HUDEP-2 (cell line): ENCODE measurements at regions not wholly inside any gene's neighbourhood (a gene's known extent, or its start where the extent isn't known, plus 50 kb on each side); places are given as distances from the start of the nearest gene placed in this dataset.
A peak's percentile ranks its signal among the peaks of the same experiment; 100 is the strongest.
"Not testable (repeated sequence)": the region's sequence is repeated elsewhere in the genome, so short reads cannot be mapped to it uniquely, and the experiment has no call there.

Experiments used
- DNase-seq, 76 experiments: peaks; one replicate each; lab custom pipeline; 2025; ENCODE audit not compliant: unreplicated experiment in 76 of 76; lab: John Stamatoyannopoulos, UW

- DNase-seq = not testable (repeated sequence)
Measured at GRCh38 chr18:71303743-71304142, 1014.9 kb downstream of the SOCS6 start.

GRCh38 chr18:71301596-71301995 is 1012.8 kb downstream of the SOCS6 start:
- DNase-seq = no peak

GRCh38 chr18:71294201-71294600 is 1005.4 kb downstream of the SOCS6 start:
- not testable (repeated sequence) for DNase-seq

GRCh38 chr18:71293322-71293721 is 1004.5 kb downstream of the SOCS6 start:
- peak in 1 of 76 experiments; percentile 2 for DNase-seq

GRCh38 chr18:71287268-71287667 is 998.4 kb downstream of the SOCS6 start:
- peak in 5 of 76 experiments; percentile 10 to 44 (median 31) for DNase-seq

- no peak for DNase-seq
Measured at GRCh38 chr18:71252351-71252865, 963.6 kb downstream of the SOCS6 start.

- DNase-seq = no peak
Measured at GRCh38 chr18:71250191-71250590, 961.3 kb downstream of the SOCS6 start.

GRCh38 chr18:71249791-71250190 is 960.9 kb downstream of the SOCS6 start:
- no peak for DNase-seq

- DNase-seq = no peak
Measured at GRCh38 chr18:71242981-71243380, 954.1 kb downstream of the SOCS6 start.

- DNase-seq = no peak
Measured at GRCh38 chr18:71238974-71239624, 950.3 kb downstream of the SOCS6 start.

- no peak for DNase-seq
Measured at GRCh38 chr18:71237641-71238040, 948.8 kb downstream of the SOCS6 start.

GRCh38 chr18:71233177-71233576 is 944.3 kb downstream of the SOCS6 start:
- no peak for DNase-seq

GRCh38 chr18:71223486-71223885 is 934.6 kb downstream of the SOCS6 start:
- DNase-seq = no peak

GRCh38 chr18:71221405-71221804 is 932.6 kb downstream of the SOCS6 start:
- DNase-seq = no peak

GRCh38 chr18:71212739-71213138 is 923.9 kb downstream of the SOCS6 start:
- not testable (repeated sequence) for DNase-seq

- no peak for DNase-seq
Measured at GRCh38 chr18:71212222-71212621, 923.4 kb downstream of the SOCS6 start.

- DNase-seq = no peak
Measured at GRCh38 chr18:71209944-71210343, 921.1 kb downstream of the SOCS6 start.

- DNase-seq = no peak
Measured at GRCh38 chr18:71194438-71194837, 905.6 kb downstream of the SOCS6 start.

GRCh38 chr18:71189581-71189980 is 900.7 kb downstream of the SOCS6 start:
- DNase-seq = no peak

GRCh38 chr18:71168557-71169145 is 879.8 kb downstream of the SOCS6 start:
- no peak for DNase-seq

GRCh38 chr18:71136487-71136886 is 847.6 kb downstream of the SOCS6 start:
- DNase-seq = no peak

- no peak for DNase-seq
Measured at GRCh38 chr18:71134122-71134521, 845.3 kb downstream of the SOCS6 start.
